ENCODE measurements at regions not wholly inside any gene's neighbourhood (a gene's known extent, or its start where the extent isn't known, plus 50 kb on each side); places are given as distances from the start of the nearest gene placed in this dataset.
A peak's percentile ranks its signal among the peaks of the same experiment; 100 is the strongest.

DNA sequence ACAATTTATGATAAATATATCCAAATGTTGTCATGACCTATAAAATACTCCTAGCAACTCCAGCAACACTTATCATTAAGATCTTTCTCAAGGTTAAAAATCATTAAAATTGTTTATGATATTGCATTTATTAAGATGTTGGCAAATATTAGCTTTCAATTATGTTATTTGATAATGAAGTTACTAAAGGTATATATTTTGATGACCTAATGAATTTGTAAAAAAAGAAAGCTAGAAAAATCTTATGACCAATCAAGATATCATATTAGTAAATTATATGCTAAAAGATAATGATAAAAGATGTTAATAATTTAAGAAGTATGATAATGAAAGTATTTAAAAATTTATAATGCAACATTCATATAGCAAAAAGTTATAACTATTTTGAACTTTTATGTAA, 66.3 kb upstream of the RAB18 start:
- H3K36me3 ChIP-seq: no peaks in the 10 kb centered on the region
- H3K27me3 ChIP-seq: no peaks in the 10 kb centered on the region

DNA sequence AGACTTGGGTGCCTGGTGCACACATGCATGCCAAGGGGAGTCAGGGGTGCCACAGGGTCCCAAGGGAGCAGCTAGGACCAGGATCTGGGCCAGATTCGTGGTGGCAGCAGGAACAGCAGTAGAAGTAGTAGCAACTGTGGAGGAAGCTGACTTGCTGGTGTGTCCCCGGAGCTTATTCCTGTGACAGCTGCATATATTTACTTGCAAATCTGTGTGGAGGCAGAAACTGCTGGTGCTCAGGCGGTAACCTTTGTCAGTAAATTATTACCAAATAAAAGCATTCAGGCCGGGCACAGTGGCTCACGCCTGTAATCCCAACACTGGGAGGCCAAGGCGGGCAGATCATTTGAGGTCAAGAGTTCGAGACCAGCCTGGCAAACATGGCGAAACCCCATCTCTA, 67.4 kb upstream of the RAB18 start:
- TF ChIP-seq, protein P1, sequence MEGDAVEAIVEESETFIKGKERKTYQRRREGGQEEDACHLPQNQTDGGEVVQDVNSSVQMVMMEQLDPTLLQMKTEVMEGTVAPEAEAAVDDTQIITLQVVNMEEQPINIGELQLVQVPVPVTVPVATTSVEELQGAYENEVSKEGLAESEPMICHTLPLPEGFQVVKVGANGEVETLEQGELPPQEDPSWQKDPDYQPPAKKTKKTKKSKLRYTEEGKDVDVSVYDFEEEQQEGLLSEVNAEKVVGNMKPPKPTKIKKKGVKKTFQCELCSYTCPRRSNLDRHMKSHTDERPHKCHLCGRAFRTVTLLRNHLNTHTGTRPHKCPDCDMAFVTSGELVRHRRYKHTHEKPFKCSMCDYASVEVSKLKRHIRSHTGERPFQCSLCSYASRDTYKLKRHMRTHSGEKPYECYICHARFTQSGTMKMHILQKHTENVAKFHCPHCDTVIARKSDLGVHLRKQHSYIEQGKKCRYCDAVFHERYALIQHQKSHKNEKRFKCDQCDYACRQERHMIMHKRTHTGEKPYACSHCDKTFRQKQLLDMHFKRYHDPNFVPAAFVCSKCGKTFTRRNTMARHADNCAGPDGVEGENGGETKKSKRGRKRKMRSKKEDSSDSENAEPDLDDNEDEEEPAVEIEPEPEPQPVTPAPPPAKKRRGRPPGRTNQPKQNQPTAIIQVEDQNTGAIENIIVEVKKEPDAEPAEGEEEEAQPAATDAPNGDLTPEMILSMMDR (IDR thresholded peaks at IDR 0.05): no peak
- TF ChIP-seq POLR2AphosphoS5 (IDR thresholded peaks at IDR 0.05): no peak
- TF ChIP-seq EP300 (IDR thresholded peaks at IDR 0.05): no peak
- TF ChIP-seq POLR2A (IDR thresholded peaks at IDR 0.05): no peak
- Histone ChIP-seq H3K27me3 (no peaks in the 10 kb centered on the region), H3K27ac (no peak overlapping the region), H3K4me3 (no peak overlapping the region), H3K36me3 (no peaks in the 10 kb centered on the region), H3K9me3 (no peaks in the 10 kb centered on the region), H3K4me1 (no peaks in the 10 kb centered on the region)
- ATAC-seq (ENCODE audit: low FRiP score in 2 of 2): no peak
- no peak for DNase-seq
- WGBS, 2 donors: 86 to 89% methylated on average over 8 of the region's 8 CpGs

More for the DNA sequence above, 66.3 kb upstream of the RAB18 start:
- Histone ChIP-seq H3K4me3 (no peak overlapping the region), H3K27ac (no peak overlapping the region), H3K4me1 (no peaks in the 10 kb centered on the region), H3K9me3 (no peaks in the 10 kb centered on the region)
- TF ChIP-seq, protein P1 (IDR thresholded peaks at IDR 0.05): no peak
- TF ChIP-seq POLR2A (IDR thresholded peaks at IDR 0.05): no peak
- no peak for TF ChIP-seq EP300 (IDR thresholded peaks at IDR 0.05)
- no peak for TF ChIP-seq POLR2AphosphoS5 (IDR thresholded peaks at IDR 0.05)
- no peak for DNase-seq
- ATAC-seq (ENCODE audit: low FRiP score in 2 of 2): no peak

DNA sequence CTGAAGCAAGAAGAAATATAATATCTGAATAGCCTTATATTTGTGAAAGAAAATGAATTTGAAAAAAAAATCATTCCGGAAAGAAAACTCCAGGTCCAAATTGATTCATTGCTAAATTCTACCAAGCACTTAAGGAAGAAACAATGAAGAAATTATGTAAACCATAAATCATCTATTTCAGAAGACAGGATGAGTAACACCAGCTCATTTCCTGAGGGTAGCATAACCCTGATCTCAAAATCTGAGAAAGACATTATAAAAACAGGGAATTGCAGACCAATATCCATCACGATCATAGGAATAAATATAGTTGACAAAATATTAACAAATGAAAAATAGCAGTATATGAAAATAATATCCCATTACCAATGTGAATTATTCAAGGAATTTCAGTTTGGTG, 70.1 kb upstream of the RAB18 start:
- no peak for TF ChIP-seq POLR2A (IDR thresholded peaks at IDR 0.05)
- Histone ChIP-seq H3K4me3 (no peak overlapping the region), H3K27me3 (no peaks in the 10 kb centered on the region), H3K9me3 (no peaks in the 10 kb centered on the region), H3K27ac (no peak overlapping the region), H3K36me3 (no peaks in the 10 kb centered on the region), H3K4me1 (no peaks in the 10 kb centered on the region)
- ATAC-seq (ENCODE audit: low FRiP score in 2 of 2) (no peak), DNase-seq (no peak)
- WGBS, 2 donors: 83 to 91% methylated on average over 2 of the region's 2 CpGs

- no peak for DNase-seq
- Histone ChIP-seq H3K27me3 (no peaks in the 10 kb centered on the region), H3K4me1 (no peaks in the 10 kb centered on the region), H3K4me3 (no peak overlapping the region), H3K27ac (no peak overlapping the region), H3K9me3 (no peaks in the 10 kb centered on the region), H3K36me3 (no peaks in the 10 kb centered on the region)
- ATAC-seq (ENCODE audit: low FRiP score in 2 of 2): no peak
- WGBS, 2 donors: 59 to 82% methylated on average over 2 of the region's 2 CpGs
- no peak for TF ChIP-seq POLR2AphosphoS5 (IDR thresholded peaks at IDR 0.05)
- TF ChIP-seq, protein P1 (IDR thresholded peaks at IDR 0.05): no peak
- no peak for TF ChIP-seq POLR2A (IDR thresholded peaks at IDR 0.05)
- TF ChIP-seq EP300 (IDR thresholded peaks at IDR 0.05): no peak
Observed at GRCh38 chr10:27426948-27427467, 77.1 kb upstream of the RAB18 start.

- peak in 1 of 2 donors; percentile 72 for DNase-seq
- no peaks in the 10 kb centered on the region for H3K4me1 ChIP-seq
- peak in 1 of 2 donors; percentile 17 for ATAC-seq (ENCODE audit: low FRiP score in 2 of 2)
- peaks cover 0 to 7% (median 2%) of the 10 kb centered on the region in 4 donors for H3K27me3 ChIP-seq
- 57 to 77% methylated on average over 12 to 15 of the region's 34 CpGs for WGBS, 2 donors
- TF ChIP-seq POLR2AphosphoS5 (IDR thresholded peaks at IDR 0.05): no peak
- TF ChIP-seq, protein P1 (IDR thresholded peaks at IDR 0.05): no peak
- TF ChIP-seq POLR2A (IDR thresholded peaks at IDR 0.05): no peak
- no peak for TF ChIP-seq EP300 (IDR thresholded peaks at IDR 0.05)
- no peak overlapping the region for H3K27ac ChIP-seq
- H3K4me3 ChIP-seq: no peak overlapping the region
- no peaks in the 10 kb centered on the region for H3K36me3 ChIP-seq
- H3K9me3 ChIP-seq: no peaks in the 10 kb centered on the region
Observed at GRCh38 chr10:27413831-27414348, 90.2 kb upstream of the RAB18 start.
